Adrenal gland (tissue), 5 donors: ENCODE measurements at regions not wholly inside any gene's neighbourhood (a gene's known extent, or its start where the extent isn't known, plus 50 kb on each side); places are given as distances from the start of the nearest gene placed in this dataset.

Source experiments
- POLR2A ChIP-seq, 2 donors: fragments of 450-650 bp; IDR thresholded peaks; one replicate each; pipeline ENCODE4 v1.6.1; 2017; ENCODE audit warnings: antibody characterized with exemption in 2 of 2, mild to moderate bottlenecking in 2 of 2, moderate library complexity in 1 of 2
- TF ChIP-seq, protein P1 (sequence below), 6 experiments: fragments of 450-650 bp in 4 of 6; fragments of 200-600 bp in 2 of 6; sonication (generic) in 1 of 6; IDR thresholded peaks; 1 replicate in 5 of 6; 2 replicates in 1 of 6; pipeline versions ENCODE4 v1.5.1 to v1.8.0; 2016 to 2021; ENCODE audit warnings: antibody characterized with exemption in 6 of 6, mild to moderate bottlenecking in 2 of 6, moderate library complexity in 1 of 6
- donor health status: DM: no; HTN: no; CAD: no.

DNA sequence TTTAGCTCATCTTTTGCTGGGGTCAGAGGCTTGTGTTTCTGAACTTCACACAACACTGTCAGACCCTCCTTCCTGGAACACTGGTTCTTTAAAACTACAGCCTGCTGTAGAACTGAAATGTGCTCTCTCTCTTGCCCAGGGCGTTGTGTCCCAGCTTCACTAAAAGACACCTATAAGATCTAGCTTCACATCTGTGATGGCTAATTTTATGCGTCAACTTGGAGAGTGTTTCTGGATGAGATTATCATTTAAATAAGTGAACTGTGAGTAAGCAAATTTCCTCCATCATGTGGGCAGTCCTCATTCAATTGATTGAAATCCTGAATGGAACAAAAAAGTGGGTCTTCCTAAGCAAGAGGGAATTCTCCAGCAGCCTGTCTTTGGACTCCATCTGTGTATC is 140.3 kb downstream of the OSR1 start:
- no peak for TF ChIP-seq POLR2A (IDR thresholded peaks at IDR 0.05)
- TF ChIP-seq, protein P1, sequence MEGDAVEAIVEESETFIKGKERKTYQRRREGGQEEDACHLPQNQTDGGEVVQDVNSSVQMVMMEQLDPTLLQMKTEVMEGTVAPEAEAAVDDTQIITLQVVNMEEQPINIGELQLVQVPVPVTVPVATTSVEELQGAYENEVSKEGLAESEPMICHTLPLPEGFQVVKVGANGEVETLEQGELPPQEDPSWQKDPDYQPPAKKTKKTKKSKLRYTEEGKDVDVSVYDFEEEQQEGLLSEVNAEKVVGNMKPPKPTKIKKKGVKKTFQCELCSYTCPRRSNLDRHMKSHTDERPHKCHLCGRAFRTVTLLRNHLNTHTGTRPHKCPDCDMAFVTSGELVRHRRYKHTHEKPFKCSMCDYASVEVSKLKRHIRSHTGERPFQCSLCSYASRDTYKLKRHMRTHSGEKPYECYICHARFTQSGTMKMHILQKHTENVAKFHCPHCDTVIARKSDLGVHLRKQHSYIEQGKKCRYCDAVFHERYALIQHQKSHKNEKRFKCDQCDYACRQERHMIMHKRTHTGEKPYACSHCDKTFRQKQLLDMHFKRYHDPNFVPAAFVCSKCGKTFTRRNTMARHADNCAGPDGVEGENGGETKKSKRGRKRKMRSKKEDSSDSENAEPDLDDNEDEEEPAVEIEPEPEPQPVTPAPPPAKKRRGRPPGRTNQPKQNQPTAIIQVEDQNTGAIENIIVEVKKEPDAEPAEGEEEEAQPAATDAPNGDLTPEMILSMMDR (IDR thresholded peaks at IDR 0.05): no peak
